ENCODE measurements at regions not wholly inside any gene's neighbourhood (a gene's known extent, or its start where the extent isn't known, plus 50 kb on each side); places are given as distances from the start of the nearest gene placed in this dataset.

DNA sequence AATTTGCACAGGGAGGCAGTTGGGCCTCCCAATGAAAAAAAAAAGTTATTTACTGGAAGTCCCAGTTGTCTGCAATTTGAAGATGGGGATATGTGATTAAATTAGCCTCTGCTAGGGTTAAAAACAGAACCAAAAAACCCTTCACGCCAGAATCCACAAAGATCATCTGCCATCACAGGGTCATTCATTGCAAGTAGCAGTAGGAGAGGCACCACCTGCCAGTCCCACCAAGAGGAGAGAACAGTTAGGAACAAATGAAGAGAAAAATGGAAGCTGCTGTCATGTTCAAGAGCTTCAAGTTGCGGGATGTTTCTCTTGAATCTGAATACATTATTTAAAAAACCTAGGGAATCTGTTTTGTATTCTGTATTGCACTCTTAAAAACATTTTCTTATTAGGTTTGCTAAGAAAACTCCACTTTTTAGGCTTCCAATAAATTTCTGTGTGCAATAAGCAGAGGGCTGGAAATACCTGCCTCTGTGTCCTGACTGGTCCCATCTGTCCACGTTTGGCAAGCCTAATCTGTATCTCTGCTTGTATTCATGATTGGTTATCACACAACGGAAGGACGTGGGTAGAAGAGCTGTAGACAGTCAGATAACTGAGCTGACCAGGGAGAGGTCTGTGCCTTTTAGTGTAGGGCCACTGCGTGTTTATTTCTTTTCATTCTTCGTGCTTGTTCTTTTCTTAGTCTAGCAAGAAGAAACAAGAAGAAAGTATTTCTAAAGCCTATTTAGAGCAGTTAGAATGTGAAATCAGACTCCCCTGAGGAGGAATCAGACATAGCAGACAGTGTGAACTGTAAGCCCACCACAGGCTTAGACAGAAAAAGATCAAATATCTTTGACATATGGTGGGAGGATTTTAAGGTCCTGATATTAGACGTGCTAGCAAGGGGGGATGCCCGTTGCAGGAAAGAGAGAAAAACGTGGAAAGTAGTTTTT, 630.6 kb upstream of the SEMA6A start:
- H3K9ac ChIP-seq (ENCODE audit: control insufficient read depth, insufficient read depth, low read length): no peak overlapping the region
- ChIA-PET SMC1A (ENCODE audit: uncharacterized antibody, unreplicated experiment) (no interaction called here), POLR2A (no interaction called here), RAD21 (ENCODE audit: unreplicated experiment) (no interaction called here), CTCF (interaction anchor here (1.2 kb wide), 1 partner anchor 57 kb away, joined by 3 read pairs; no protein-coding TSS in a partner anchor)
- no peak overlapping the region for H2AFZ ChIP-seq (ENCODE audit: control insufficient read depth, low read depth, low read length)
- no peaks in the 10 kb centered on the region for H3K9me3 ChIP-seq (replicated peaks; ENCODE audit: control insufficient read depth, insufficient read depth, low read length)
- H3K27ac ChIP-seq (ENCODE audit: control insufficient read depth, insufficient read depth): no peak overlapping the region
- in situ Hi-C loops (cut with MboI) (no loop called here), intact Hi-C loops (cut with micrococcal nuclease; ENCODE audit: unreplicated experiment) (no loop called here)
- H3K4me1 ChIP-seq (ENCODE audit: control insufficient read depth, insufficient read depth, low read length): no peaks in the 10 kb centered on the region
- no TSS peak for BruUV-seq (replicated peaks)
- H3K79me2 ChIP-seq (ENCODE audit: control insufficient read depth, insufficient read depth, low read length): no peaks in the 10 kb centered on the region
- no peaks in the 10 kb centered on the region for H3K27me3 ChIP-seq (replicated peaks in 1 of 2; ENCODE audit: control insufficient read depth in 2 of 2, insufficient read depth in 2 of 2, low read length in 1 of 2)
- no peak for DNase-seq (ENCODE audit: low read depth, low spot score)
- 29% methylated on average over 10 of the region's 10 CpGs for WGBS (ENCODE audit: insufficient coverage, insufficient replicate concordance, low lambda C conversion rate, missing lambda C conversion rate)
- no peak overlapping the region for H3K4me2 ChIP-seq (ENCODE audit: control insufficient read depth, insufficient read depth)
- no peaks in the 10 kb centered on the region for H4K20me1 ChIP-seq (ENCODE audit: control insufficient read depth, insufficient read depth)
- FAIRE-seq: no peak
- no peaks in the 10 kb centered on the region for H3K36me3 ChIP-seq (ENCODE audit: control insufficient read depth in 2 of 2, insufficient read depth in 2 of 2, low read length in 1 of 2)
- TF ChIP-seq PML (IDR thresholded peaks at IDR 0.05; ENCODE audit: low read length): no peak
- TF ChIP-seq, protein P1, sequence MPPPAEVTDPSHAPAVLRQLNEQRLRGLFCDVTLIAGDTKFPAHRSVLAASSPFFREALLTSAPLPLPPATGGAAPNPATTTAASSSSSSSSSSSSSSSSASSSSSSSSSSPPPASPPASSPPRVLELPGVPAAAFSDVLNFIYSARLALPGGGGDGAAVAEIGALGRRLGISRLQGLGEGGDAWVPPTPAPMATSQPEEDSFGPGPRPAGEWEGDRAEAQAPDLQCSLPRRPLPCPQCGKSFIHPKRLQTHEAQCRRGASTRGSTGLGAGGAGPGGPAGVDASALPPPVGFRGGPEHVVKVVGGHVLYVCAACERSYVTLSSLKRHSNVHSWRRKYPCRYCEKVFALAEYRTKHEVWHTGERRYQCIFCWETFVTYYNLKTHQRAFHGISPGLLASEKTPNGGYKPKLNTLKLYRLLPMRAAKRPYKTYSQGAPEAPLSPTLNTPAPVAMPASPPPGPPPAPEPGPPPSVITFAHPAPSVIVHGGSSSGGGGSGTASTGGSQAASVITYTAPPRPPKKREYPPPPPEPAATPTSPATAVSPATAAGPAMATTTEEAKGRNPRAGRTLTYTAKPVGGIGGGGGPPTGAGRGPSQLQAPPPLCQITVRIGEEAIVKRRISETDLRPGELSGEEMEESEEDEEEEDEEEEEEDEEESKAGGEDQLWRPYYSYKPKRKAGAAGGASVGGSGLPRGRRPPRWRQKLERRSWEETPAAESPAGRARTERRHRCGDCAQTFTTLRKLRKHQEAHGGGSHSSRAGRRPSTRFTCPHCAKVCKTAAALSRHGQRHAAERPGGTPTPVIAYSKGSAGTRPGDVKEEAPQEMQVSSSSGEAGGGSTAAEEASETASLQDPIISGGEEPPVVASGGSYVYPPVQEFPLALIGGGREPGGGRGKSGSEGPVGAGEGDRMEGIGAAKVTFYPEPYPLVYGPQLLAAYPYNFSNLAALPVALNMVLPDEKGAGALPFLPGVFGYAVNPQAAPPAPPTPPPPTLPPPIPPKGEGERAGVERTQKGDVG (CRISPR knock-in tag; IDR thresholded peaks at IDR 0.05): no peak
- no peak for TF ChIP-seq SMAD5 (IDR thresholded peaks at IDR 0.05; ENCODE audit: low read depth)
- TF ChIP-seq RFX5 (IDR thresholded peaks at IDR 0.05; ENCODE audit: low read depth, low read length): no peak
- TF ChIP-seq, protein P2, sequence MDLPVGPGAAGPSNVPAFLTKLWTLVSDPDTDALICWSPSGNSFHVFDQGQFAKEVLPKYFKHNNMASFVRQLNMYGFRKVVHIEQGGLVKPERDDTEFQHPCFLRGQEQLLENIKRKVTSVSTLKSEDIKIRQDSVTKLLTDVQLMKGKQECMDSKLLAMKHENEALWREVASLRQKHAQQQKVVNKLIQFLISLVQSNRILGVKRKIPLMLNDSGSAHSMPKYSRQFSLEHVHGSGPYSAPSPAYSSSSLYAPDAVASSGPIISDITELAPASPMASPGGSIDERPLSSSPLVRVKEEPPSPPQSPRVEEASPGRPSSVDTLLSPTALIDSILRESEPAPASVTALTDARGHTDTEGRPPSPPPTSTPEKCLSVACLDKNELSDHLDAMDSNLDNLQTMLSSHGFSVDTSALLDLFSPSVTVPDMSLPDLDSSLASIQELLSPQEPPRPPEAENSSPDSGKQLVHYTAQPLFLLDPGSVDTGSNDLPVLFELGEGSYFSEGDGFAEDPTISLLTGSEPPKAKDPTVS (IDR thresholded peaks at IDR 0.05; ENCODE audit: low read depth, low read length): no peak
- ATAC-seq: peak; percentile 51; the same call in 2 of the 3 replicates
- no peak overlapping the region for H3K4me3 ChIP-seq

All from GM12878 (cell line).